Hepatocyte (in vitro differentiated cells): ENCODE measurements at regions not wholly inside any gene's neighbourhood (a gene's known extent, or its start where the extent isn't known, plus 50 kb on each side); places are given as distances from the start of the nearest gene placed in this dataset.

Source experiments
- DNase-seq: peaks from one replicate; pipeline ENCODE4 v3.0.0-alpha.2; 2016; ENCODE audit warnings: low spot score
- H2AFZ ChIP-seq: fragments of 200-600 bp; sonication (generic); 2 replicates; pipeline ENCODE4 v1.6.0; 2016; ENCODE audit warnings: antibody characterized with exemption, mild to moderate bottlenecking
- H3K27ac ChIP-seq: fragments of 200-600 bp; sonication (generic); 2 replicates; pipeline ENCODE4 v1.5.1; 2016; ENCODE audit warnings: mild to moderate bottlenecking
- H3K27me3 ChIP-seq: fragments of 200-600 bp; sonication (generic); 2 replicates; pipeline ENCODE4 v1.6.1; 2016
- H3K36me3 ChIP-seq: fragments of 200-600 bp; sonication (generic); replicated peaks from 2 replicates; pipeline ENCODE4 v1.5.1; 2016; ENCODE audit warnings: low read depth; ENCODE audit not compliant: insufficient read depth
- H3K4me1 ChIP-seq: fragments of 200-600 bp; sonication (generic); 2 replicates; pipeline ENCODE4 v1.5.1; 2016; ENCODE audit warnings: mild to moderate bottlenecking, moderate library complexity; ENCODE audit not compliant: insufficient read depth
- H3K4me2 ChIP-seq: fragments of 200-600 bp; sonication (generic); 2 replicates; pipeline ENCODE4 v1.6.0; 2016
- H3K4me3 ChIP-seq: fragments of 200-600 bp; sonication (generic); 2 replicates; pipeline ENCODE4 v1.5.1; 2016; ENCODE audit warnings: mild to moderate bottlenecking
- H3K79me2 ChIP-seq: fragments of 200-600 bp; sonication (generic); 2 replicates; pipeline ENCODE4 v1.6.0; 2017; ENCODE audit warnings: mild to moderate bottlenecking
- H3K9me2 ChIP-seq: fragments of 200-600 bp; sonication (generic); replicated peaks from 2 replicates; pipeline ENCODE4 v1.6.0; 2017; ENCODE audit warnings: mild to moderate bottlenecking; ENCODE audit not compliant: insufficient read depth
- H3K9me3 ChIP-seq: fragments of 200-600 bp; sonication (generic); 2 replicates; pipeline ENCODE4 v1.5.1; 2016; ENCODE audit warnings: low read depth, mild to moderate bottlenecking
- H4K20me1 ChIP-seq: fragments of 200-600 bp; sonication (generic); 2 replicates; pipeline ENCODE4 v1.6.0; 2016; ENCODE audit warnings: mild to moderate bottlenecking; ENCODE audit not compliant: insufficient read depth, poor library complexity, severe bottlenecking
- EZH2 ChIP-seq: fragments of 200-600 bp; sonication (generic); IDR thresholded peaks from 2 replicates; pipeline ENCODE4 v1.6.1; 2016; ENCODE audit warnings: antibody characterized with exemption, mild to moderate bottlenecking, borderline replicate concordance
- EZH2phosphoT487 ChIP-seq: fragments of 200-600 bp; sonication (generic); IDR thresholded peaks from one replicate; pipeline ENCODE4 v1.6.1; 2018; ENCODE audit warnings: antibody characterized with exemption, mild to moderate bottlenecking, low read depth, moderate library complexity; ENCODE audit not compliant: unreplicated experiment, severe bottlenecking
- WGBS: methylation state at CpG from one replicate; pipeline ENCODE4 v1.1.6; 2016; ENCODE audit warnings: low lambda C conversion rate; ENCODE audit errors: missing lambda C conversion rate; 5-methylcytosine and 5-hydroxymethylcytosine counted together
- TF ChIP-seq, protein P1 (sequence below): fragments of 200-600 bp; sonication (generic); IDR thresholded peaks from 2 replicates; pipeline ENCODE4 v1.5.1; 2016; ENCODE audit warnings: antibody characterized with exemption, mild to moderate bottlenecking; ENCODE audit not compliant: poor library complexity

- 87% methylated on average over 12 of the region's 12 CpGs for WGBS
- Histone ChIP-seq H3K9me2 (no peaks in the 10 kb centered on the region), H3K4me3 (no peak overlapping the region), H3K4me2 (no peak overlapping the region), H3K27ac (no peak overlapping the region), H3K4me1 (peaks cover 2% of the 10 kb centered on the region), H3K36me3 (no peaks in the 10 kb centered on the region), H3K9me3 (no peaks in the 10 kb centered on the region), H3K79me2 (no peaks in the 10 kb centered on the region), H2AFZ (no peak overlapping the region), H3K27me3 (peaks cover 9% of the 10 kb centered on the region), H4K20me1 (no peaks in the 10 kb centered on the region)
- no peak for DNase-seq
- TF ChIP-seq, protein P1, sequence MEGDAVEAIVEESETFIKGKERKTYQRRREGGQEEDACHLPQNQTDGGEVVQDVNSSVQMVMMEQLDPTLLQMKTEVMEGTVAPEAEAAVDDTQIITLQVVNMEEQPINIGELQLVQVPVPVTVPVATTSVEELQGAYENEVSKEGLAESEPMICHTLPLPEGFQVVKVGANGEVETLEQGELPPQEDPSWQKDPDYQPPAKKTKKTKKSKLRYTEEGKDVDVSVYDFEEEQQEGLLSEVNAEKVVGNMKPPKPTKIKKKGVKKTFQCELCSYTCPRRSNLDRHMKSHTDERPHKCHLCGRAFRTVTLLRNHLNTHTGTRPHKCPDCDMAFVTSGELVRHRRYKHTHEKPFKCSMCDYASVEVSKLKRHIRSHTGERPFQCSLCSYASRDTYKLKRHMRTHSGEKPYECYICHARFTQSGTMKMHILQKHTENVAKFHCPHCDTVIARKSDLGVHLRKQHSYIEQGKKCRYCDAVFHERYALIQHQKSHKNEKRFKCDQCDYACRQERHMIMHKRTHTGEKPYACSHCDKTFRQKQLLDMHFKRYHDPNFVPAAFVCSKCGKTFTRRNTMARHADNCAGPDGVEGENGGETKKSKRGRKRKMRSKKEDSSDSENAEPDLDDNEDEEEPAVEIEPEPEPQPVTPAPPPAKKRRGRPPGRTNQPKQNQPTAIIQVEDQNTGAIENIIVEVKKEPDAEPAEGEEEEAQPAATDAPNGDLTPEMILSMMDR: no peak
- TF ChIP-seq EZH2phosphoT487 (no peak), EZH2 (no peak)
Measured at GRCh38 chr11:31865606-31866300, 54.6 kb upstream of the PAX6 start.

- H3K4me2 ChIP-seq: no peak overlapping the region
- no peaks in the 10 kb centered on the region for H3K79me2 ChIP-seq
- peaks cover 6% of the 10 kb centered on the region for H3K27me3 ChIP-seq
- no peak overlapping the region for H3K4me3 ChIP-seq
- DNase-seq: no peak
- no peak overlapping the region for H2AFZ ChIP-seq
- 76% methylated on average over 7 of the region's 7 CpGs for WGBS
- no peaks in the 10 kb centered on the region for H4K20me1 ChIP-seq
- H3K4me1 ChIP-seq: no peaks in the 10 kb centered on the region
- no peaks in the 10 kb centered on the region for H3K9me2 ChIP-seq
- H3K36me3 ChIP-seq: no peaks in the 10 kb centered on the region
- TF ChIP-seq EZH2phosphoT487 (no peak), EZH2 (no peak)
- TF ChIP-seq, protein P1: no peak
- no peaks in the 10 kb centered on the region for H3K9me3 ChIP-seq
- H3K27ac ChIP-seq: no peak overlapping the region
Measured at GRCh38 chr11:31863170-31863832, 52.2 kb upstream of the PAX6 start.

- TF ChIP-seq, protein P1: no peak
- TF ChIP-seq EZH2phosphoT487 (no peak), EZH2 (no peak)
- Histone ChIP-seq H3K9me3 (no peaks in the 10 kb centered on the region), H3K36me3 (no peaks in the 10 kb centered on the region), H3K9me2 (no peaks in the 10 kb centered on the region), H3K4me2 (no peak overlapping the region), H2AFZ (no peak overlapping the region), H3K27ac (no peak overlapping the region), H3K79me2 (no peaks in the 10 kb centered on the region), H4K20me1 (no peaks in the 10 kb centered on the region), H3K4me3 (no peak overlapping the region), H3K4me1 (no peaks in the 10 kb centered on the region), H3K27me3 (peaks cover 17% of the 10 kb centered on the region)
- no peak for DNase-seq
- WGBS: 81% methylated on average over 3 of the region's 3 CpGs
Measured at GRCh38 chr11:31861011-31861410, 49.9 kb upstream of the PAX6 start.
